ENCODE measurements at regions not wholly inside any gene's neighbourhood (a gene's known extent, or its start where the extent isn't known, plus 50 kb on each side); places are given as distances from the start of the nearest gene placed in this dataset.

DNA sequence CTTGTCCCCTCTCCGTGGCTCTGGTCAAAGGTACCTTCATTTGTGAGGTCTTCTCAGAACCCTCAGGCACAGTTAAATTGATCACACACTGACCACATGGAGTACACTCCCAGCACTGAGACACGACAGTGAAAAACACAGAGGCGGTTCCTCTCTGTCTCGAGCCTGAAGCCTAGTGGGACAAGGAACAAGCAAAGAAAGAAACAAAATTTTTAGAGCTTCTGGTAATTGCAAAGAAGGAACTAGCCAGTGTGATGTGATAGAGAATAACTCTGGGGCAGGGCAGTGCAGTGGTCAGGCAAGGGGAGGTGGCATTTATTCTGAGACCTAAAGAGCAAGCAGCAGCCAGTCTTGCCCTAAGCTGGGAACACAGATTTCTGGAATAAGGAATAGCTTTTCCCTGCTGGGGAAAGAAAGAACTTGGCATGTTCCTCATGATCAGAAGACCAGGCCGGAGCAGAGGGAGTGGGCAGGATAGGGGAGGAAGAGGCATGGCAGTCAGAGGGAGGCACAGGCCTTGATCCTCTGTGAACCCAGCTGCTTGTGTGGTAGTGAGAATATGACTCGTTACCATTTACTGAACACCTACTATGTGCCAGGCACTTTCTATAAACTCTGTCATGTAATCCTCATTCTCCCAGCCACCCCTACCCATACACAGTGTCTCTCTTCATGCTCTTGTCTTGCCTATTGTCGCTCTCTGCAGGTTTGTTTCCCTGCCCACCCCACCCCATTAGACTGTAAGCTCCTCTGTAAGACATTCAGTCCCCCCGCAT lies 262.3 kb upstream of the HES1 start:
- TF ChIP-seq POLR2A (IDR thresholded peaks at IDR 0.05; ENCODE audit: low read depth, low read length): no peak
- no peak for TF ChIP-seq POU2F2 (IDR thresholded peaks at IDR 0.05; ENCODE audit: low read depth, low read length)
- no peak for DNase-seq (ENCODE audit: insufficient read length, low spot score)
- no peak for FAIRE-seq

DNA sequence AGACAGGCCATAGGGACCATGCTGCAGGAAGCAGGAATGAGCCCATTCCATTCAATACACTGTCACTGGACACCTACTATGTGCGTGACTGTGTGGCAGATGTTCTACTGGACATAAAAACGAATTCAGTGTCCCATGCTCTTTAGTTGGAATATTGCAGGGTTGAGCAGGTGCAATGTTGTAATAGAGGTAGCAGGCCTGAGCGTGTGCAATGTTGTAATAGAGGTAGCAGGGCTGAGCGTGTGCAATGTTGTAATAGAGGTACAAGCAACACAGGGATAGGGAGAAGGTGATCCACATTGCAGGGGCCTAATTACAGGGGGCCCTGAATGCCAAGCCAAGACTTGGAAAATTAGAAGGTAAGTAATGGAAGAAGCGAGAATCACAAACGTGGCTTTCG lies 261.4 kb upstream of the HES1 start:
- TF ChIP-seq SPI1 (IDR thresholded peaks at IDR 0.05; ENCODE audit: low read depth, low read length) (no peak), POLR2AphosphoS5 (IDR thresholded peaks at IDR 0.05; ENCODE audit: low read depth, low read length) (no peak), POU2F2 (IDR thresholded peaks at IDR 0.05; ENCODE audit: low read depth, low read length) (no peak), POLR2A (IDR thresholded peaks at IDR 0.05; ENCODE audit: low read depth, low read length) (no peak), PAX5 (IDR thresholded peaks at IDR 0.05; ENCODE audit: insufficient read depth, low read length, severe bottlenecking) (no peak), TAF1 (IDR thresholded peaks at IDR 0.05; ENCODE audit: low read depth, low read length) (no peak)
- FAIRE-seq: peak; percentile 66
- DNase-seq (ENCODE audit: insufficient read length, low spot score): no peak

DNA sequence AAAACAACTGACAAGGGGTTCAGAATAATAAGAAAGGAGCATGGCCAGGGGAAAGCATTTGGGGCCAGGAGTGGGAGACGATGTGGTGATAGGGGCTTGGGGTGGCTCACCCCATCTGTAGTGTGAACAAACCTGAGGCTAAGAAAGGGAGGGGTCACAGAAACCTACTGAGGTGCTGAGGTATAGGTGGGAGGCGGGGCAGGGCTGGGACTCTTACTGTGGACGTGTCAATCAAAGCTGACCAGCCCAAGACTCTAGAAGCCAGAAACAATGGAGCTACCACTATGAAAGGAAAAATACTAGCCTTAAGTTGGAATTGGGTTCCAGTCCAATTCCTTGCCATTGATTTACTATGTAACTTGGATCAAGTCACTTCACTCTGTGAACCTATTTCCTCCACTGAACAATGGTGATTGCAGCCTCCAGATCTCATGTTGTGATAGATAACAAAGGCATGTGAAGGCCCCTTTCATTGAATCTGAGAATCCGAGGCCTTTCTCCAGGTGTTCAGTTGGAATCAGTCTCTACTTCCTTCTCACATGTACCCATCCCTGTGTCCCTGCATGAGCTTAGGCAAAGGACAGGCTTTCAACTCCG lies 260.9 kb upstream of the HES1 start:
- FAIRE-seq (no peak), DNase-seq (ENCODE audit: insufficient read length, low spot score) (no peak)
- no peak for TF ChIP-seq POU2F2 (IDR thresholded peaks at IDR 0.05; ENCODE audit: low read depth, low read length)
- no peak for TF ChIP-seq SPI1 (IDR thresholded peaks at IDR 0.05; ENCODE audit: low read depth, low read length)
- no peak for TF ChIP-seq POLR2A (IDR thresholded peaks at IDR 0.05; ENCODE audit: low read depth, low read length)
- TF ChIP-seq PAX5 (IDR thresholded peaks at IDR 0.05; ENCODE audit: insufficient read depth, low read length, severe bottlenecking): no peak
- TF ChIP-seq TAF1 (IDR thresholded peaks at IDR 0.05; ENCODE audit: low read depth, low read length): no peak
- no peak for TF ChIP-seq POLR2AphosphoS5 (IDR thresholded peaks at IDR 0.05; ENCODE audit: low read depth, low read length)

DNA sequence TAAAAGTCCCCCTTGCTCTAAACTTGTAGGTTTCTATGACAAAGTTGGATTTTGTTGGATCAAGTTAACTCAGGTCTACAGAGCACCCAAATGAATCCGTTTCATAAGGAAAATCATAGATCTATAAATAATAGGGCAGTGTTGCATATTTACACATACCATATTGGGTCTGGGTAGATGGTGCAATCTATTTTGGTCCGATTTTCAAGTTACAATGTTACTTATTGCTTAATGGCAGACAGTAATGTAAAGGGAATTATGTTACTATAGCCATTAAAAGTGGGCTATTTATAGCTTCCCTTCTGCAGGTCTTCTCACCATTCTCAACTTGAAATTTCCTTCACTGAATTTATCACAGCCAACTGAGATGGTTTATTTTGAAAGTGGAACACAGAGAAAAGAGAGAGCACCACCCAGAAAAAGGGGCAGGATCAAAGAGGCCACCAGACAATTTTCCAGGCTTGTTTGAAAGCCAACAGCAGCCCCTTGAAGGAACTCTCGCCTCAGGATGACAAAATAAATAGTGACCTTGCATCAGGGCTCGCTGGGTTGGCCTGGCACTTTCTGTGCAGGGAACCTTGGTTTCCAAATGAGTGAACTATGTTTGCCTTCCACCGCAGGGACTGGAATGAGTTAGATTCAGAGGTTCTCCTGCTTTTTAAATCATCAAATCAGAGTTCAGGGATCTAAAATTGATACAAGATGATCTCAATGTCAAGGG lies 260.2 kb upstream of the HES1 start:
- TF ChIP-seq SPI1 (IDR thresholded peaks at IDR 0.05; ENCODE audit: low read depth, low read length): no peak
- no peak for TF ChIP-seq POLR2AphosphoS5 (IDR thresholded peaks at IDR 0.05; ENCODE audit: low read depth, low read length)
- no peak for TF ChIP-seq POLR2A (IDR thresholded peaks at IDR 0.05; ENCODE audit: low read depth, low read length)
- no peak for TF ChIP-seq PAX5 (IDR thresholded peaks at IDR 0.05; ENCODE audit: insufficient read depth, low read length, severe bottlenecking)
- TF ChIP-seq TAF1 (IDR thresholded peaks at IDR 0.05; ENCODE audit: low read depth, low read length): no peak
- TF ChIP-seq POU2F2 (IDR thresholded peaks at IDR 0.05; ENCODE audit: low read depth, low read length): no peak
- FAIRE-seq (no peak), DNase-seq (ENCODE audit: insufficient read length, low spot score) (no peak)

DNA sequence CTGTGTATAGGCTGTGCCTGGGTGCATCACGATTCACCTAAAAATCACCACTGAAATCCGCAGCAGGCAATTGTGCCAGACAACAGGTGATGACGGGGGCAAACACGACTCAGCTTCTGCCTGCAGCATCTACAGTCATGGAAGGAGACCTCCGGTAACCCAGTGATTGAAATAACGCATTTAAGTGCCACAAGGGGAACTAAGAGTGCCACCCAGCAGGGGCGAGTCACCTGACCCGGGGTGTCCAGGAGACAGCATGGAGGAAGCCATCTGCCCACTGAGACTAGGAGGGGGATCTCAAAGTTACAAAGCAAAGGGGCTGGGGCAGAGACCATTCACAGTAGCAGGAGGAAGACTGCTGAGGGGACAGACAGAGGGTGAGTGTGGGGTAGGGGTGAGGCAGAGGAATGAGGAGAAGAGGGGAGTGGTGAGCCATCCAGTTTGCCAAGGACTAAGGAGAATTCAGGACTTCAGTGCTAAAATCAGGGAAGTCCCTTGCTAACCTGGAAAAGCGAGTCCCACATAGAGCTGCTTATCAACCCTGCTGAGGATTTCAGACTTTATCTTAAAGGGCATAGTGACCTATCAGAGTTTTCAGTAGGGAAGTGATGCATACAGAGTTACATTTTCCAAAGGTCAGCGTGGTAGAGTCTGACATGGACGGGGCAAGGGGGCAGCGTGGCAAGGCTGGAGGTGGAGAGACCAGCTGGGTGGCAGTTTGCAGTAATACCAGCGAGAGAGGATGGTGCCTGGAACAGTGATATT lies 256.7 kb upstream of the HES1 start:
- TF ChIP-seq POU2F2 (IDR thresholded peaks at IDR 0.05; ENCODE audit: low read depth, low read length) (no peak), TAF1 (IDR thresholded peaks at IDR 0.05; ENCODE audit: low read depth, low read length) (no peak), POLR2A (IDR thresholded peaks at IDR 0.05; ENCODE audit: low read depth, low read length) (no peak), PAX5 (IDR thresholded peaks at IDR 0.05; ENCODE audit: insufficient read depth, low read length, severe bottlenecking) (no peak)
- DNase-seq (ENCODE audit: insufficient read length, low spot score): no peak
- FAIRE-seq: no peak

DNA sequence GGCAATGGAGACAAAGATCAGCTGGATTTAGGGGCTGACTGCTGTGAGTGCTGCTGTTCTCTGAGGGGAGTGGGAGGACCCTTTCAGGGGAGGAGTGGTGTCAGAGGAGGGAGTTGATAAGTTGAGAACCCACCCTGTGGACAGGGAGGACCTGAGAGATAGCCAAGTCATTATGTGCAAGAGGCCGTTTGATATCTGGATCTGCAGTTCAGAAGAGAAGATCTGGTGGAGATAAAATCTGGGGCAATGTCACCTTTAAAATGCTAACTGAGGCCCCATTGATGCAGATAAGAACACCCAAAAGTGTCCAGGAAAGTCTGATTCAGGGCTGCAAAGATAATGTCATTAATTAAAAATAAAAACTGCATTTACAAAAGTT lies 256.1 kb upstream of the HES1 start:
- DNase-seq (ENCODE audit: insufficient read length, low spot score) (no peak), FAIRE-seq (no peak)

DNA sequence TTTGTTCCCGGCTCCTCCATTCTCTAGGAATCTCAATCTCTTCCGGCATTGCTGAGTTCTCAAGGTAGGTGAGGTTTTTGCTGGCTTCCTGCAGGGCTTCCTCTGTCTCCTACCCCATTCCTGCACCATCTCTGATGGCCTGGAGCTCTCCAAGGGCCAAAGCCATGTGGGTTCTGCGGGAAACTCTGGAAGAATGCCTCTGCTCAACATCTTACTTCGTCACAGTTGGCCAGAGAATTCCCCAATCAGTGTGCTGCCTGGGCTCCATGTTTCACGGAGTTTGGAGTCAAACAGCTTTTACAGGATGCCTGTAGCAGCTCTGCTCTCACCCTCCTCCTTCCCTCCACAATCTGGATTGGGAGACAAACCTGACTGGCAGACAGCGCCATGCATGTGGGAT lies 253.9 kb upstream of the HES1 start:
- FAIRE-seq (no peak), DNase-seq (ENCODE audit: insufficient read length, low spot score) (no peak)
- no peak for TF ChIP-seq SPI1 (IDR thresholded peaks at IDR 0.05; ENCODE audit: low read depth, low read length)
- no peak for TF ChIP-seq POLR2AphosphoS5 (IDR thresholded peaks at IDR 0.05; ENCODE audit: low read depth, low read length)
- TF ChIP-seq PAX5 (IDR thresholded peaks at IDR 0.05; ENCODE audit: insufficient read depth, low read length, severe bottlenecking): no peak
- TF ChIP-seq TAF1 (IDR thresholded peaks at IDR 0.05; ENCODE audit: low read depth, low read length): no peak
- no peak for TF ChIP-seq POU2F2 (IDR thresholded peaks at IDR 0.05; ENCODE audit: low read depth, low read length)
- TF ChIP-seq POLR2A (IDR thresholded peaks at IDR 0.05; ENCODE audit: low read depth, low read length): no peak

More for the DNA sequence above, 256.1 kb upstream of the HES1 start:
- TF ChIP-seq PAX5 (IDR thresholded peaks at IDR 0.05; ENCODE audit: insufficient read depth, low read length, severe bottlenecking) (no peak), TAF1 (IDR thresholded peaks at IDR 0.05; ENCODE audit: low read depth, low read length) (no peak), POLR2A (IDR thresholded peaks at IDR 0.05; ENCODE audit: low read depth, low read length) (no peak), POLR2AphosphoS5 (IDR thresholded peaks at IDR 0.05; ENCODE audit: low read depth, low read length) (no peak), SPI1 (IDR thresholded peaks at IDR 0.05; ENCODE audit: low read depth, low read length) (no peak), POU2F2 (IDR thresholded peaks at IDR 0.05; ENCODE audit: low read depth, low read length) (no peak)

DNA sequence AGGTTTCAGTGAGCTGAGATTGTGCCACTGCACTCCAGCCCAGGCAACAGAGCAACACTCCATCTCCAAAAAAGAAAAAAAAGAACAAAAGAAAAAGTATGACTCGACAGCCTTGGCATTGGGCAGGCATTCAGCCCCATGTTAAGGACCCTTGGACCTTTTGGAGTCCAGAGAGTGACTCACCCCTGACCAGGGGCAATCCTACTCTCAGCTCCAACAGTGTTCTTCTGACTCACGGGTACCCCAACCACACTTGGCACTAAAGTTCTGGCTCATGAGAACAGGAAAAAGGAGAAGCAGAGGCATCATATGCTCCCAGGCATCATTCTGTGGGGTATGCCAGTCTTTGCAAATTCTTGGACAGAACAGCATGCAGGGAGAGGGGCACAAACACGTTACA lies 252.4 kb upstream of the HES1 start:
- DNase-seq (ENCODE audit: insufficient read length, low spot score): no peak
- FAIRE-seq: no peak
- TF ChIP-seq POLR2A (IDR thresholded peaks at IDR 0.05; ENCODE audit: low read depth, low read length) (no peak), PAX5 (IDR thresholded peaks at IDR 0.05; ENCODE audit: insufficient read depth, low read length, severe bottlenecking) (no peak)

DNA sequence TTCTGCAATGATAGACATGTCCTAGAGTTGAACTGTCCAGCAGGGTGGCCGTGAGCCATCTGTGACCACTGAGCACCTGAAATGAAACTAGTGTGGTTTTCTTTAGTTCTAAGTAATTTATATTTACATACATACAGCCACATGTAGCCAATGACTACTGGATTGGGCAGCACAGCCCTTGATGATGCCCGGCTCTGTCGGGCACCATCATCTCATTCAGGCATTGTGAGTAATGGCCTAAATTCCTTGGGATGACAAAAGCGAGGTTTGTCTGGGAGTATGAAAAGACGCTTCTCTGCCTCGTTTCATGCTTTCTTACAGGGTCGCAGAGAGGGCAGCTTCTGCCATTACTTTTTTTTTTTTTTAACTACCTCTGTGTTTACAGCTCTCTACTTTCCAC lies 251.9 kb upstream of the HES1 start:
- FAIRE-seq (no peak), DNase-seq (ENCODE audit: insufficient read length, low spot score) (no peak)
- TF ChIP-seq POU2F2 (IDR thresholded peaks at IDR 0.05; ENCODE audit: low read depth, low read length) (no peak), POLR2AphosphoS5 (IDR thresholded peaks at IDR 0.05; ENCODE audit: low read depth, low read length) (no peak), SPI1 (IDR thresholded peaks at IDR 0.05; ENCODE audit: low read depth, low read length) (no peak), TAF1 (IDR thresholded peaks at IDR 0.05; ENCODE audit: low read depth, low read length) (no peak), PAX5 (IDR thresholded peaks at IDR 0.05; ENCODE audit: insufficient read depth, low read length, severe bottlenecking) (no peak), POLR2A (IDR thresholded peaks at IDR 0.05; ENCODE audit: low read depth, low read length) (no peak)
